Osteocyte (in vitro differentiated cells): ENCODE measurements at regions not wholly inside any gene's neighbourhood (a gene's known extent, or its start where the extent isn't known, plus 50 kb on each side); places are given as distances from the start of the nearest gene placed in this dataset.

Experiments
- DNase-seq: peaks from one replicate; pipeline ENCODE4 v3.0.0; 2021; ENCODE audit warnings: mixed read lengths; ENCODE audit not compliant: unreplicated experiment; ENCODE audit errors: extremely low spot score
- H3K27ac Mint-ChIP-seq: one replicate; pipeline ENCODE4 v1.8.0; 2021; ENCODE audit warnings: mild to moderate bottlenecking, mixed read lengths; ENCODE audit not compliant: unreplicated experiment
- H3K27me3 Mint-ChIP-seq: one replicate; pipeline ENCODE4 v1.8.0; 2021; ENCODE audit warnings: mixed read lengths; ENCODE audit not compliant: unreplicated experiment
- H3K36me3 Mint-ChIP-seq: one replicate; pipeline ENCODE4 v1.8.0; 2021; ENCODE audit warnings: mixed read lengths; ENCODE audit not compliant: unreplicated experiment
- H3K4me1 Mint-ChIP-seq: one replicate; pipeline ENCODE4 v1.8.0; 2021; ENCODE audit warnings: mixed read lengths; ENCODE audit not compliant: unreplicated experiment
- H3K4me3 Mint-ChIP-seq: one replicate; pipeline ENCODE4 v1.8.0; 2021; ENCODE audit warnings: mild to moderate bottlenecking, moderate library complexity, mixed read lengths; ENCODE audit not compliant: unreplicated experiment
- H3K9me3 Mint-ChIP-seq: one replicate; pipeline ENCODE4 v1.8.0; 2021; ENCODE audit warnings: mixed read lengths; ENCODE audit not compliant: unreplicated experiment
- TF ChIP-seq, protein P1 (sequence below): fragments of 200-600 bp; sonication (generic); IDR thresholded peaks from 2 replicates; pipeline ENCODE4 v1.5.0; 2021; ENCODE audit warnings: antibody characterized with exemption, mild to moderate bottlenecking, moderate library complexity

DNA sequence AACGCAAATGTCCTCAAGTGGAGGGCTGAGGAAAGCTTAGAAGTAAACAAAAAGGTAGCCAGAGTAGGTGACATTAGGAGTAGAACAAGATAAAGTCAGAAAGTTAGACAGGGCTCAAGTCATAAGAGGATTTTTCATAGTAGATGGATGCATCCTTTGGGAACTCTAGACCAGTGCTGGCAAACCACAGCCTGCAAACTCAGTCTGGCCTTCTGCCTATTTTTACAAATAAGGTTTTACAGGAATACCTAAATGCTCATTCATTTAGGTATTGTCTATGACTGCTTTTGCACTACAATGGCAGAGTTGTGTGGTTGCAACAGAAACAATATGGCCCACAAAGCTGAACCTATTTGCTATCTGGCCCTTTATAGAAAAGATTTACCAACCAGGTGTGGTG is 116.0 kb upstream of the HMHB1 start:
- Mint-ChIP-seq H3K27me3 (no peaks in the 10 kb centered on the region), H3K4me3 (no peak overlapping the region), H3K9me3 (no peaks in the 10 kb centered on the region), H3K36me3 (no peaks in the 10 kb centered on the region), H3K27ac (no peak overlapping the region), H3K4me1 (peaks cover 34% of the 10 kb centered on the region)
- TF ChIP-seq, protein P1, sequence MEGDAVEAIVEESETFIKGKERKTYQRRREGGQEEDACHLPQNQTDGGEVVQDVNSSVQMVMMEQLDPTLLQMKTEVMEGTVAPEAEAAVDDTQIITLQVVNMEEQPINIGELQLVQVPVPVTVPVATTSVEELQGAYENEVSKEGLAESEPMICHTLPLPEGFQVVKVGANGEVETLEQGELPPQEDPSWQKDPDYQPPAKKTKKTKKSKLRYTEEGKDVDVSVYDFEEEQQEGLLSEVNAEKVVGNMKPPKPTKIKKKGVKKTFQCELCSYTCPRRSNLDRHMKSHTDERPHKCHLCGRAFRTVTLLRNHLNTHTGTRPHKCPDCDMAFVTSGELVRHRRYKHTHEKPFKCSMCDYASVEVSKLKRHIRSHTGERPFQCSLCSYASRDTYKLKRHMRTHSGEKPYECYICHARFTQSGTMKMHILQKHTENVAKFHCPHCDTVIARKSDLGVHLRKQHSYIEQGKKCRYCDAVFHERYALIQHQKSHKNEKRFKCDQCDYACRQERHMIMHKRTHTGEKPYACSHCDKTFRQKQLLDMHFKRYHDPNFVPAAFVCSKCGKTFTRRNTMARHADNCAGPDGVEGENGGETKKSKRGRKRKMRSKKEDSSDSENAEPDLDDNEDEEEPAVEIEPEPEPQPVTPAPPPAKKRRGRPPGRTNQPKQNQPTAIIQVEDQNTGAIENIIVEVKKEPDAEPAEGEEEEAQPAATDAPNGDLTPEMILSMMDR: no peak
- DNase-seq: no peak

DNA sequence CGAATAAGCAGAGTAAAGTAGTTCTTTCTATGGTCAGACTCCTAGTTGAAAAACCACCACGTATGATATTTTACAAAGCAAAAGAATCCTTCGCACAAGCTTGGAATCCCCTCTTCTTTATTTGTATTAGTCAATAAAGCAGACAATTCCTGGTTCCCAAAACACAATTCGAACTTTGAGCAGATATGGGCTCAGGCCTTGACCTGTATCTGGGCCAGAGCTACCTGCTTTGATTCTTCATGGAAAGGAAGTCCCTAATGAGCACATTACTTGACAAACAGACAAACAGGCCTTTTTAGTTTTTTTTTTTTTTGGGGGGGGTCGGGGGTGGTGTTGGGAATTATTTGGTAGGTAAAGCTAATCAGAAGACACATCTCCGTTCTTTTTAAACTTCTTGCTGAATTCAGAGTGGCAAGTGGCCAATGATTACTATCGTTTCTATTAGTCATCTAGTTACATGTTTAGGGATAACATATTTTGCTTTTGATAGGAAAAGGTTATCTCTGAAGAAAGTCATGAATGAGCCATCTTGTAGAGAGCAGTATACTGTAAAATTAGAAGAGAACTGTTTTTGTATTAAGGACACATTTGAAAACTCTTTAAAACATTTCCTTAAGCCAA is 116.6 kb upstream of the HMHB1 start:
- H3K27ac Mint-ChIP-seq: no peak overlapping the region
- H3K4me3 Mint-ChIP-seq: no peak overlapping the region
- peaks cover 34% of the 10 kb centered on the region for H3K4me1 Mint-ChIP-seq
- peaks cover 4% of the 10 kb centered on the region for H3K9me3 Mint-ChIP-seq
- DNase-seq: no peak
- peaks cover 3% of the 10 kb centered on the region for H3K36me3 Mint-ChIP-seq
- no peaks in the 10 kb centered on the region for H3K27me3 Mint-ChIP-seq
- TF ChIP-seq, protein P1: no peak

DNA sequence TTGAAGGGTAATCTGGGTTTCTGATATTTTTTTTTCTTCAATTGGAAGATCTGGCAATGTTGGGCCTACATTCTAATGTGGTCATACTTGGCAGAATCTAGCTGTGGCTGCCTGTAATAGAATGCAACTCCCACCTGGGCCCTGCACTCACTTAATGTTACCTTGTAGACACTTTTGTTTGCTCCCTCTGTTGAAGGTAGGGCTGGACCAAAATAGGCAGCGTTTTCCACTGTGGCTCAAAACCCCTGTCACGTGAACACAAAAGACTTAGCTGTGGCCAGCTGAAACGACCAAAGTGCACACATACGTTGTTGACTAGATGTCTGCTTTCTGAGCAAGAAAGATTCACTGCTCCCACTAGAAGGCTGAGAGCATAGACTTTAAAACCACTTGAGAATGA is 117.6 kb upstream of the HMHB1 start:
- Mint-ChIP-seq H3K4me3 (no peak overlapping the region), H3K4me1 (peaks cover 34% of the 10 kb centered on the region), H3K27ac (no peak overlapping the region), H3K27me3 (no peaks in the 10 kb centered on the region), H3K36me3 (peaks cover 6% of the 10 kb centered on the region), H3K9me3 (peaks cover 12% of the 10 kb centered on the region)
- DNase-seq: no peak
- TF ChIP-seq, protein P1: no peak

- Mint-ChIP-seq H3K4me3 (no peak overlapping the region), H3K9me3 (peaks cover 17% of the 10 kb centered on the region), H3K36me3 (peaks cover 6% of the 10 kb centered on the region), H3K4me1 (peaks cover 31% of the 10 kb centered on the region), H3K27ac (peak overlapping the region; percentile 12), H3K27me3 (no peaks in the 10 kb centered on the region)
- TF ChIP-seq, protein P1: no peak
- DNase-seq: no peak
These were observed 118.2 kb upstream of the HMHB1 start for GRCh38 chr5:143693651-143694252.

- peaks cover 19% of the 10 kb centered on the region for H3K9me3 Mint-ChIP-seq
- peaks cover 6% of the 10 kb centered on the region for H3K36me3 Mint-ChIP-seq
- TF ChIP-seq, protein P1: no peak
- H3K4me1 Mint-ChIP-seq: peaks cover 27% of the 10 kb centered on the region
- H3K4me3 Mint-ChIP-seq: no peak overlapping the region
- H3K27me3 Mint-ChIP-seq: no peaks in the 10 kb centered on the region
- DNase-seq: no peak
- H3K27ac Mint-ChIP-seq: no peak overlapping the region
These were observed 119.6 kb upstream of the HMHB1 start for GRCh38 chr5:143692342-143692741.
